HG03460 (cell line): ENCODE measurements at regions not wholly inside any gene's neighbourhood (a gene's known extent, or its start where the extent isn't known, plus 50 kb on each side); places are given as distances from the start of the nearest gene placed in this dataset.

Experiments
- ATAC-seq: cut with Tn5 transposase; IDR thresholded peaks from one replicate; pipeline ENCODE4 v1.9.1; 2021; ENCODE audit not compliant: unreplicated experiment

GRCh38 chr9:119537138-119537537 lies 167.9 kb upstream of the BRINP1 start:
- ATAC-seq: no peak

- ATAC-seq: no peak
Measured at GRCh38 chr9:119533504-119533903, 164.3 kb upstream of the BRINP1 start.

- ATAC-seq: no peak
Measured at GRCh38 chr9:119526698-119527097, 157.5 kb upstream of the BRINP1 start.

- no peak for ATAC-seq
Measured at GRCh38 chr9:119523508-119523907, 154.3 kb upstream of the BRINP1 start.

- no peak for ATAC-seq
Measured at GRCh38 chr9:119522381-119522780, 153.1 kb upstream of the BRINP1 start.

- ATAC-seq: no peak
Measured at GRCh38 chr9:119509291-119509905, 140.2 kb upstream of the BRINP1 start.

- ATAC-seq: no peak
Measured at GRCh38 chr9:119501374-119501773, 132.1 kb upstream of the BRINP1 start.

- ATAC-seq: no peak
Measured at GRCh38 chr9:119500072-119500771, 131.0 kb upstream of the BRINP1 start.

- no peak for ATAC-seq
Measured at GRCh38 chr9:119487118-119487827, 118.0 kb upstream of the BRINP1 start.

GRCh38 chr9:119483153-119483552 lies 113.9 kb upstream of the BRINP1 start:
- ATAC-seq: no peak

GRCh38 chr9:119477197-119477596 lies 108.0 kb upstream of the BRINP1 start:
- no peak for ATAC-seq

GRCh38 chr9:119458068-119458467 lies 88.8 kb upstream of the BRINP1 start:
- no peak for ATAC-seq

- ATAC-seq: no peak
Measured at GRCh38 chr9:119453980-119454379, 84.7 kb upstream of the BRINP1 start.

GRCh38 chr9:119453490-119453911 lies 84.3 kb upstream of the BRINP1 start:
- ATAC-seq: no peak

GRCh38 chr9:119451426-119451825 lies 82.2 kb upstream of the BRINP1 start:
- ATAC-seq: no peak

- ATAC-seq: no peak
Measured at GRCh38 chr9:119443179-119443578, 73.9 kb upstream of the BRINP1 start.

GRCh38 chr9:119441832-119442231 lies 72.6 kb upstream of the BRINP1 start:
- ATAC-seq: no peak

- no peak for ATAC-seq
Measured at GRCh38 chr9:119441338-119441737, 72.1 kb upstream of the BRINP1 start.

GRCh38 chr9:119436261-119436660 lies 67.0 kb upstream of the BRINP1 start:
- ATAC-seq: no peak

- ATAC-seq: no peak
Measured at GRCh38 chr9:119435076-119435475, 65.8 kb upstream of the BRINP1 start.

GRCh38 chr9:119432428-119432827 lies 63.2 kb upstream of the BRINP1 start:
- ATAC-seq: no peak

- no peak for ATAC-seq
Measured at GRCh38 chr9:119429302-119429701, 60.1 kb upstream of the BRINP1 start.
